Activated CD8-positive, alpha-beta T cell treated with anti-CD3 and anti-CD28 coated beads, Interleukin-2, amount 10 ng/mL, durations not matched to agents 7 days and 5 days (primary cell): ENCODE measurements at regions not wholly inside any gene's neighbourhood (a gene's known extent, or its start where the extent isn't known, plus 50 kb on each side); places are given as distances from the start of the nearest gene placed in this dataset.
"Not testable (repeated sequence)": the region's sequence is repeated elsewhere in the genome, so short reads cannot be mapped to it uniquely, and the experiment has no call there.

Experiments
- ATAC-seq: fragments of 150-1000 bp; cut with Tn5 transposase; one replicate; pipeline ENCODE4 v1.10.0; 2021; ENCODE audit warnings: moderate library complexity
- CTCF ChIA-PET: fragments of 350-600 bp; sonication (Branson Sonifier 250); formaldehyde crosslinking; loops from one replicate; lab custom pipeline; 2021; ENCODE audit warnings: antibody characterized with exemption; lab: Charles Lee
- POLR2A ChIA-PET: fragments of 350-600 bp; sonication (Branson Sonifier 250); formaldehyde crosslinking; loops from one replicate; lab custom pipeline; 2021; ENCODE audit warnings: antibody characterized with exemption; lab: Charles Lee
- DNase-seq: peaks from one replicate; pipeline ENCODE4 v3.0.0-alpha.2; 2020
- H3K27ac Mint-ChIP-seq: one replicate; pipeline ENCODE4 v1.8.0; 2021; ENCODE audit warnings: mild to moderate bottlenecking, mixed read lengths
- H3K27me3 Mint-ChIP-seq: one replicate; pipeline ENCODE4 v1.8.0; 2021; ENCODE audit warnings: low read depth, mixed read lengths
- H3K36me3 Mint-ChIP-seq: one replicate; pipeline ENCODE4 v1.8.0; 2021; ENCODE audit warnings: low read depth, mixed read lengths
- H3K4me1 Mint-ChIP-seq: one replicate; pipeline ENCODE4 v1.8.0; 2021; ENCODE audit warnings: low read depth, mixed read lengths
- H3K4me3 Mint-ChIP-seq: one replicate; pipeline ENCODE4 v1.8.0; 2021; ENCODE audit warnings: mild to moderate bottlenecking, mixed read lengths
- H3K9me3 Mint-ChIP-seq: one replicate; pipeline ENCODE4 v1.8.0; 2022; ENCODE audit warnings: mixed read lengths; ENCODE audit not compliant: insufficient read depth

DNA sequence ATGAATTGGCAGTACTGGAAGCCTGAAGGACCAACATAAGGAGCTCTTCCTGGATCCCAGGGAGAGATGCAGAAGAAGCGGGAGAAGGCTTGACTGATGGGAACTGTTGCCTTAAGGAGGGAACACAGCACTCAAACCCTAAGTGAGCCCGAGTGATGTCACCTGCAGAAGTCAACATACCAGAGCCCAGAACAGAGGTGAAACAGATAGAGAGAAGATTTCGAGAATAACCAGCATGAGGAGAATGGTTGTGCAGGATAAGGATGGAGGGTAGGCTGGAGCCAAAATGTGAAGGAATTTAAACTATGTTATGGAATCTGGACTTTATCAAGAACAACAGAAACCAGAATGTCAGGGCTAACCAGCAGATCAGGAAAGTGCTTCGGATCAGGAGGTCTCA is 463.1 kb upstream of the DDX18 start:
- ChIA-PET POLR2A (no interaction called here), CTCF (no interaction called here)
- Mint-ChIP-seq H3K9me3 (peaks cover 15% of the 10 kb centered on the region), H3K27me3 (no peaks in the 10 kb centered on the region), H3K4me3 (no peak overlapping the region), H3K36me3 (no peaks in the 10 kb centered on the region), H3K4me1 (no peaks in the 10 kb centered on the region), H3K27ac (no peak overlapping the region)
- DNase-seq (no peak), ATAC-seq (no peak)

DNA sequence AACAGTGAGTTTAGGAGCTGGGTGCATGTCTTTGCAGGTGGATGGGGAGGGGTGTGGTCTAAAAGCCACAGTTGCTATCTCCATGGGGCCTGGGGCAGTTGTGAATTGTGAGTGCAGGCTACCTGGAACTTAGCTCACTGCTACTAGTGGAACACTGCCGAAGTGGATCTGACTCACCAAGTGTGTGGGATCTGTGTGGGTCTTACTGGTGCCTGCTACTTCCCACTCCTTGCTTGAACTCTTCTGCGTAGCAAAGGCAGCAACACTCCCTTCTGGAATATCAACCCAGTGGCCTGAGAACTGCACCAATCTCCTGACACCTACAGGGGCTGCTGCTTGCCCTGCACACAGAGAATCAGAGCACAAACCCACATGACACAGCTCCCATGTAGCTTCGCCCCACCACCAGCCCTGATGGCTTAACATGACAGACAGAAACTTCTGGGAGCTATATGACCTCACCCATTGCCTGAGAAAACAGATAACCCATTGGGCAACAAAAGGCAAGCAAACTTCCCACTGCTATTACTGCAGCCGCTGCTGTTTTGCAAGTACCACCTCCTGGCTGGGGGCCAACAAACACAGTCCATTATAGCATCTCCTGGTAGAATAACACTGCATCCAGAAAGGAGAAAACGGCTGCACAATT is 455.1 kb upstream of the DDX18 start:
- Mint-ChIP-seq H3K27me3 (no peaks in the 10 kb centered on the region), H3K9me3 (peaks cover 4% of the 10 kb centered on the region), H3K27ac (no peak overlapping the region), H3K4me3 (no peak overlapping the region), H3K36me3 (no peaks in the 10 kb centered on the region), H3K4me1 (no peaks in the 10 kb centered on the region)
- ATAC-seq (no peak), DNase-seq (no peak)
- POLR2A ChIA-PET = no interaction called here
- CTCF ChIA-PET = no interaction called here

DNA sequence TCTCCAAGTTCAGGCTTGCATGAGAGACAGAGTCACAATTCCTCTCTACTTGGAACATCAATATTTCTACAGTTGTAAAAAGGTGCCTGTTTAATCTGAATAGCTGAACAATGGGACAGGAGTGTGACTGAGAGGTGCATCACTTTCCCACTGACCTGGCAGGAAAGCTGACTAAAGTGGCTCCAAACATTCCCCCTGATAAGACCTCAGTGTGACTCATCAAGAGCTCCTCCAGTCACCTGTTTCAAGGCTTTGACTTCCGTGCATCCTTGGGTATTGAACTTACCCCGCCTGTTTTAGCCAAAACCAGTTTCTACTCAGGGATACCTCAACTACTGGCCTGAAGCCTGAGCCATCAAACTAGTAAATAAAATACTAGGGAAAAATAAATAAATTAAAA is 453.9 kb upstream of the DDX18 start:
- Mint-ChIP-seq H3K27ac (no peak overlapping the region), H3K27me3 (no peaks in the 10 kb centered on the region), H3K4me3 (no peak overlapping the region), H3K4me1 (no peaks in the 10 kb centered on the region), H3K9me3 (peaks cover 4% of the 10 kb centered on the region), H3K36me3 (no peaks in the 10 kb centered on the region)
- ChIA-PET POLR2A (no interaction called here), CTCF (no interaction called here)
- DNase-seq (no peak), ATAC-seq (no peak)

DNA sequence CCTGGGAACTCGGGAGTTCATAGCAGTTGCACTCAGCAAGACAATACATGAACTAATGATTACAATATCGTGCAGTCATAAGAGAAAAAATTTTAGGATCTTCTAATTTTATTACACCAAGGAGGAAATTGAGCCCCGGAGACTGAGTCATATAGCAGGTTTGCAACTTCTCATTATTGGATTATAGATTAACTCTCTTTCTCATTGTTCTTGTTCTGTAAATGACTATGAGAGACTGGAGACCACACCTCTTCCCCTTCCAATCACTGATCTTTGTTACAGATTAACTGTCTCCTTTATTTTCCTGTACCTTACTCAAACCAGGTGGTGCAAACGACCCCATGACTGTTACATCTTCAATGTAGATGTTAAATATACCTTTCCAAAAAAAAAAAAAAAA is 435.8 kb upstream of the DDX18 start:
- POLR2A ChIA-PET = no interaction called here
- H3K27me3 Mint-ChIP-seq = no peaks in the 10 kb centered on the region

DNA sequence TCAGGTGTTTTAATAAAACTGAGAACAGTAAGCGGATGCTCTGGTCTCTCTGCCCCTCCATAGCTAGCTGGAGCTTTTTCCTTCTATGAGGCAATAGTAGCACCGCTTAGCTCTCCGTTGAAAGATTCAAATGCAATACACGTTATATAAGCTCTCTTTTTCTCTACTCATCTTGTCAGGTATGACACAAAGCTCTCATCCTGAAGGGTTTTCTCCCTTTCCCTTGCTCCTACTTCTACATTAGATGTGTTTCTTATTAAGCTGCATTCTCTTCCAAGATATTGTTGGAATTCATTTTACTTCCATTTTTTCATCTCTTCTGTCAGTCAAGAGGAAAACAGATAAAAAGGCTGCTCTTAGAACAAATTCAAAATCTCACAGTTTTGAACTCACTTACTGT is 434.6 kb upstream of the DDX18 start:
- CTCF ChIA-PET = no interaction called here

More for the DNA sequence above, 435.8 kb upstream of the DDX18 start:
- DNase-seq (no peak), ATAC-seq (no peak)
- Mint-ChIP-seq H3K27ac (no peak overlapping the region), H3K36me3 (no peaks in the 10 kb centered on the region), H3K4me1 (no peaks in the 10 kb centered on the region), H3K4me3 (no peak overlapping the region), H3K9me3 (no peaks in the 10 kb centered on the region)
- CTCF ChIA-PET = no interaction called here

DNA sequence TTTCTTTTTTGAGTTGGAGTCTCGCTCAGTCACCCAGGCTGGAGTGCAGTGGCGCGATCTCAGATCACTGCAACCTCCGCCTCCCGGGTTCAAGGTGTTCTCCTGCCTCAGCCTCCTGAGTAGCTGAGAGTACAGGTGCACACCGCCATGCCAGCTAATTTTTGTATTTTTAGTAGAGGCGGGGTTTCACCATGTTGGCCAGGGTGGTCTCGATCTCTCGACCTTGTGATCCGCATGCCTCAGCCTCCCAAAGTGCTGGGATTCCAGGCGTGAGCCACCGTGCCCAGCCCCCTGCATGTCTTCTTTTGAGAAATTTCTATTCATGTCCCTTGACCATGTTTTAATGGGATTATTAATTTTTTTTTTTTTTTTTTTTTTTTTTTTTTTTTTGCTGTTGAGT is 430.5 kb upstream of the DDX18 start:
- H3K9me3 Mint-ChIP-seq = peaks cover 15% of the 10 kb centered on the region
- H3K36me3 Mint-ChIP-seq, POLR2A ChIA-PET, CTCF ChIA-PET, H3K4me1 Mint-ChIP-seq, H3K27ac Mint-ChIP-seq, DNase-seq, H3K4me3 Mint-ChIP-seq, ATAC-seq, H3K27me3 Mint-ChIP-seq: not testable (repeated sequence)

More for the DNA sequence above, 434.6 kb upstream of the DDX18 start:
- POLR2A ChIA-PET = no interaction called here
- Mint-ChIP-seq H3K4me1 (no peaks in the 10 kb centered on the region), H3K9me3 (peaks cover 6% of the 10 kb centered on the region), H3K4me3 (no peak overlapping the region), H3K27ac (no peak overlapping the region), H3K27me3 (no peaks in the 10 kb centered on the region), H3K36me3 (no peaks in the 10 kb centered on the region)
- no peak for DNase-seq
- no peak for ATAC-seq

DNA sequence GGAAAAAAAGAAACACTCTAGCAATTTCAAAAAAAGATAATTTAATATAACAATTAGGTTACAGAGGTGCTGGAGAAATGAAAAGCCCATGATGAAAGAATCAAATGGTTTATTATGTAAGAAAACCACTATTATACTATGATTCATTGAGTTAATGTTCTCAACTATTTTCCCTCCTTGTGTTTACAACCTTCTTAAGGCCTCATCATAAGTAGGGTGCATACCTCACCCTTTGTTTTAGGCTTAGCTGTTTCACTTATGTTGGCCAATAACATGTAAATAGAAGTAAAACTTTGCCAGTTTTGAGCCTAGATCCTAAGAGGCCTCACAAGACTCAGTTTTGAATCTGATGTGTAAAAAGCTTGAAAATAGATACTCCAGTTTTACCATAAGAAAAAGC is 418.3 kb upstream of the DDX18 start:
- H3K4me3 Mint-ChIP-seq = no peak overlapping the region
- CTCF ChIA-PET = no interaction called here
- H3K36me3 Mint-ChIP-seq = no peaks in the 10 kb centered on the region
- DNase-seq (no peak), ATAC-seq (no peak)
- no peak overlapping the region for H3K27ac Mint-ChIP-seq
- no peaks in the 10 kb centered on the region for H3K4me1 Mint-ChIP-seq
- no peaks in the 10 kb centered on the region for H3K27me3 Mint-ChIP-seq
- POLR2A ChIA-PET = no interaction called here
- H3K9me3 Mint-ChIP-seq = no peaks in the 10 kb centered on the region

DNA sequence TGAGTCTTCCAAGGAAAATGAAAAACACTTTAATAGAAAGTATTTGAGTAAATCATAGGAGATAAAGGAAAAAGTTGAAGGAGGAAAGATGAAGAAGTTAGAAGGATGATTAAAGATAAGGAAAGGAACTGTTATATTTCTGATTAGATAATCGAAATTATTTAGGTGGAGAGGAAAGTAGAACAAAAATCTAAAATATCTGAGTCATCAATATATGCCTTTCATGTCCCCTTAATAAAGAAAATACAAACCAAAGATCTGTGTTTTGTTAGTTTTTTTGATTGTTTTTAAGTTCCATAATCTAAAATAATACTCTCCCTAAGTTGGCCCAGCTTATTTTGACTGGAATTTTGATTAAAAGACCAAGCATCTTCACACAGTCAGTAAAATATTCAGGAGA is 412.9 kb upstream of the DDX18 start:
- CTCF ChIA-PET = no interaction called here
- Mint-ChIP-seq H3K4me1 (no peaks in the 10 kb centered on the region), H3K36me3 (no peaks in the 10 kb centered on the region), H3K27ac (no peak overlapping the region), H3K9me3 (peaks cover 4% of the 10 kb centered on the region), H3K4me3 (no peak overlapping the region), H3K27me3 (no peaks in the 10 kb centered on the region)
- no peak for ATAC-seq
- POLR2A ChIA-PET = no interaction called here
- DNase-seq = no peak

DNA sequence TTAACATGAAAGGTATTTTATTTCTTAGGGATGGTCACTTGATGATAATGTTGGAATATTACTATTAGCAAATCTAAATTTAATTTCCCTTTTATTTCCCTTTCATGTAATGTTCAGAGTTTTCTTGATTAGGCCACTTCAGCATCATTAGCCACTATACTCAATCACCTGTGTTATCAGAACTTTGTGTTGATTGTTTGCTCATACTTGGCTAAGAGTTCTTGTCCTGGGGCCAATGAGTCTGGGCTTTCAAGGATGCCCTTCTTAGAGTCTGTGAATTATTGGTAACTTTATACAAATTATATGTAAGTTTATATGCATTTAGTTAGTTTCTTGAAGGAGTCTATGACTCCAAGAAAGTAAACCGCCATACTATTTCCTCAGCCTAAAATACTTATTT is 408.0 kb upstream of the DDX18 start:
- DNase-seq = no peak
- H3K4me1 Mint-ChIP-seq = no peaks in the 10 kb centered on the region
- ChIA-PET POLR2A (interaction anchor here (0.6 kb wide), 1 partner anchor 195 kb away, joined by 3 read pairs; no protein-coding TSS in a partner anchor), CTCF (no interaction called here)
- H3K27ac Mint-ChIP-seq = no peak overlapping the region
- no peak for ATAC-seq
- H3K27me3 Mint-ChIP-seq = no peaks in the 10 kb centered on the region
- no peak overlapping the region for H3K4me3 Mint-ChIP-seq
- H3K9me3 Mint-ChIP-seq = peaks cover 2% of the 10 kb centered on the region
- H3K36me3 Mint-ChIP-seq = no peaks in the 10 kb centered on the region

DNA sequence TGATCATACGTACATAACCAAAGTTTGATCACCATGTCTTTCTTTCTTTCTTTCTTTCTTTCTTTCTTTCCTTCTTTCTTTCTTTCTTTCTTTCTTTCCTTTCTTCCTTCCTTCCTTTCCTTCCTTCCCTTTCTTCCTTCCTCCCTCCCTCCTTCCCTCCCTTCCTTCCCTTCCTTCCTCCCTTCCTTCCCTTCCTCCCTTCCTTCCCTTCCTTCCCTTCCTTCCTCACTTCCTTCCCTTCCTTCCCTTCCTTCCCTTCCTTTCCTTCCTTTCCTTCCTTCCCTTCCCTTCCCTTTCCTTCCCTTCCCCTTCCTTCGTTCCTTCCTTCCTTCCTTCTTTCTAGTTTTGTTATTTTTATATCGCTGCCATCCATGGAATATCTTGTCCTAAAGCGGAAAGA is 406.7 kb upstream of the DDX18 start:
- POLR2A ChIA-PET = no interaction called here
- ATAC-seq = no peak
- Mint-ChIP-seq H3K4me1 (no peaks in the 10 kb centered on the region), H3K4me3 (no peak overlapping the region), H3K36me3 (no peaks in the 10 kb centered on the region), H3K27ac (no peak overlapping the region), H3K27me3 (no peaks in the 10 kb centered on the region), H3K9me3 (no peaks in the 10 kb centered on the region)
- CTCF ChIA-PET = no interaction called here
- DNase-seq = no peak

DNA sequence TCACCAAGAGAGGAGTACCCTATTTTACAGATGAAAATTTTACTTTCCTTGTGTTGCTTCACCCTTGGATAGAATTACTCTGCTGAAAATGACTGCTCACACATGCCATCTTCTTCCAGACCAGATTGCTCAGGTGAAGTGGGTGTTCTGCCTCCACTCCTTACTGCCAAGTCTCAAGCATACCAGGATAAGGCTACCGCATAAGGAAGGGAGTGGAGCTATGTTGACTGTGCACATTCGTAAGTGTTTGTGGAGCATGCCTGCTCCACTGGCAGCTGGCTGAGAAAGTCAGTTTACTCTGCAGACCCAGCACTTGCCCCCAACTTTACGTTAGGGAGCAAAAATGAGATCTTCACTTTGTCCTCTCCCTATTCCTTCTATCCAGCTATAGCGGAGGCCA is 405.0 kb upstream of the DDX18 start:
- Mint-ChIP-seq H3K4me3 (no peak overlapping the region), H3K36me3 (no peaks in the 10 kb centered on the region), H3K27me3 (no peaks in the 10 kb centered on the region), H3K4me1 (no peaks in the 10 kb centered on the region), H3K9me3 (no peaks in the 10 kb centered on the region), H3K27ac (no peak overlapping the region)
- CTCF ChIA-PET = no interaction called here
- DNase-seq = no peak
- POLR2A ChIA-PET = no interaction called here
- ATAC-seq = no peak

DNA sequence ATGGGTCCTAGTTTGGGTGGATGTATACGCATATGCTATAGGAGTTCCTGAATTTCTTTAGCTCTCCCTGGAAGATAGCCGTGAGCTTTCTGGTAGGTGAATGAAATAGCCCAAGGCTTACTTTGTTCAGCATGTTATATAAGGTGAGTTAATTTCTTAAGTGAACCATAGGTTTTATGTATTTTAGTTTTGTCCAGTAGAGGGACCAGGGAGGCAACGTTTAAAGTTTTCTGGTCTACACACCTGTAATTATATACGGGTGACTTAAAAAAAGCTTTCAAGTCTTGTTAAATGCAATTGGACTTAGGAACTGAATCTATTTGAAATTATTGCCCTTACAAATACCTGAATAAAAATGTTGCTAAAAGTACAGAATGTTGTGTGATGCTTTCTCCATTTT is 402.5 kb upstream of the DDX18 start:
- Mint-ChIP-seq H3K36me3 (no peaks in the 10 kb centered on the region), H3K27ac (no peak overlapping the region), H3K27me3 (no peaks in the 10 kb centered on the region), H3K4me3 (no peak overlapping the region), H3K4me1 (no peaks in the 10 kb centered on the region), H3K9me3 (no peaks in the 10 kb centered on the region)
- no peak for DNase-seq
- CTCF ChIA-PET = no interaction called here
- POLR2A ChIA-PET = no interaction called here
- no peak for ATAC-seq

DNA sequence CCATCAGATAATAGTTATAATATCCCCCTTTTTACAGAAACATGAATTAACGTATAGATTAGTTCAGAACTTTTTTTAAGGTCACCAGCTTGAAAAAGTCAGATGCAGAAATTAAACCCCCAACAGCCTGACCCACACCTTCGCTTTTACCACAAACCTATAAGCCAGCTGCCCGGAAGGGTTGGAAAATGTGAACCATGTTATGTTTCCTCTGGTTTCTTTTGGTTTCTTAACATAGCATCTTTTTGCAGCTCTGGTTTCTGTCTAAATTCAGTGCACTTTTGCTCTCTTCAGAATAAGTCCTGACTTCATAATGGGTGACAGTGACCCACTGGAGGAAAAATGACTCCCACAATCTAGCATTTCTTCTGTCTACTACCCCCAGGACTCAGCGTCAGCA is 381.7 kb upstream of the DDX18 start:
- H3K9me3 Mint-ChIP-seq = no peaks in the 10 kb centered on the region
- no peak for ATAC-seq
- no peak overlapping the region for H3K27ac Mint-ChIP-seq

More for the DNA sequence above, 381.7 kb upstream of the DDX18 start:
- Mint-ChIP-seq H3K27me3 (no peaks in the 10 kb centered on the region), H3K4me1 (no peaks in the 10 kb centered on the region), H3K36me3 (no peaks in the 10 kb centered on the region), H3K4me3 (no peak overlapping the region)
- DNase-seq = no peak
- ChIA-PET POLR2A (no interaction called here), CTCF (no interaction called here)
